ENCODE measurements at regions not wholly inside any gene's neighbourhood (a gene's known extent, or its start where the extent isn't known, plus 50 kb on each side); places are given as distances from the start of the nearest gene placed in this dataset.

DNA sequence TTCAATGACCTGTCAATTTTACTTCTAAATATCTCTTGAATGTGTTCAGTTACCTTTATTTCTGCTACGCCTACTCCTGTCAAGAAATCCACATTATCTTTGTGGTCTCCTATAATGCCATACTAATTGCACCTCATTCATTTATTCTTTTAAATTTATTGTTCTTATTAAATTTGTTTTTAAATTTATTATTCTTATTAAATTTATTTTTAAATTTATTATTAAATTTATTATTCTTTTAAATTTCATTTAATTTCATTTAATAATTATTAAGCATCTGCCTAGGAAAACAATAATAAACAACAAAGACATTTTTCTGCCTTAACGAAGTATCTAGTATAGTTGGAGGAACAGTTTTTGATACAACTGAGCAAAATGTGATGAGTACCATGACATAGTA, 211.7 kb downstream of the ZPLD1 start:
- TF ChIP-seq, protein P1, sequence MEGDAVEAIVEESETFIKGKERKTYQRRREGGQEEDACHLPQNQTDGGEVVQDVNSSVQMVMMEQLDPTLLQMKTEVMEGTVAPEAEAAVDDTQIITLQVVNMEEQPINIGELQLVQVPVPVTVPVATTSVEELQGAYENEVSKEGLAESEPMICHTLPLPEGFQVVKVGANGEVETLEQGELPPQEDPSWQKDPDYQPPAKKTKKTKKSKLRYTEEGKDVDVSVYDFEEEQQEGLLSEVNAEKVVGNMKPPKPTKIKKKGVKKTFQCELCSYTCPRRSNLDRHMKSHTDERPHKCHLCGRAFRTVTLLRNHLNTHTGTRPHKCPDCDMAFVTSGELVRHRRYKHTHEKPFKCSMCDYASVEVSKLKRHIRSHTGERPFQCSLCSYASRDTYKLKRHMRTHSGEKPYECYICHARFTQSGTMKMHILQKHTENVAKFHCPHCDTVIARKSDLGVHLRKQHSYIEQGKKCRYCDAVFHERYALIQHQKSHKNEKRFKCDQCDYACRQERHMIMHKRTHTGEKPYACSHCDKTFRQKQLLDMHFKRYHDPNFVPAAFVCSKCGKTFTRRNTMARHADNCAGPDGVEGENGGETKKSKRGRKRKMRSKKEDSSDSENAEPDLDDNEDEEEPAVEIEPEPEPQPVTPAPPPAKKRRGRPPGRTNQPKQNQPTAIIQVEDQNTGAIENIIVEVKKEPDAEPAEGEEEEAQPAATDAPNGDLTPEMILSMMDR (IDR thresholded peaks at IDR 0.05), result no peak
- TF ChIP-seq EZH2 (IDR thresholded peaks at IDR 0.05) (no peak), EZH2phosphoT487 (IDR thresholded peaks at IDR 0.05) (no peak)

Measured in neural progenitor cell (in vitro differentiated cells).